Natural killer cell (primary cell): ENCODE measurements at regions not wholly inside any gene's neighbourhood (a gene's known extent, or its start where the extent isn't known, plus 50 kb on each side); places are given as distances from the start of the nearest gene placed in this dataset.

Source experiments
- ATAC-seq, 3 donors: fragments of 150-1000 bp in 2 of 3; fragments of 200-7000 bp in 1 of 3; cut with Tn5 transposase; 1 replicate in 1 of 3; 2 replicates in 2 of 3; pipeline ENCODE4 v1.10.0; 2021; ENCODE audit warnings: mild to moderate bottlenecking in 2 of 3, moderate library complexity in 2 of 3
- DNase-seq, 2 donors: peaks; one replicate each; pipeline versions ENCODE4 v3.0.0 to v3.0.0-alpha.2; 2013 to 2021; ENCODE audit warnings: mixed read lengths in 1 of 2
- H3K27ac ChIP-seq: one replicate; pipeline ENCODE4 v1.5.1; 2013; ENCODE audit warnings: mild to moderate bottlenecking, low read length
- H3K27me3 ChIP-seq: one replicate; pipeline ENCODE4 v1.6.1; 2013; ENCODE audit warnings: low read length; ENCODE audit not compliant: control insufficient read depth, insufficient read depth
- H3K36me3 ChIP-seq: one replicate; pipeline ENCODE4 v1.6.1; 2013; ENCODE audit warnings: low read length; ENCODE audit not compliant: control insufficient read depth, insufficient read depth
- H3K4me1 ChIP-seq: one replicate; pipeline ENCODE4 v1.6.1; 2013; ENCODE audit warnings: low read length; ENCODE audit not compliant: control insufficient read depth, insufficient read depth
- H3K4me3 ChIP-seq: one replicate; pipeline ENCODE4 v1.5.1; 2013; ENCODE audit warnings: low read length
- H3K9me3 ChIP-seq: one replicate; pipeline ENCODE4 v1.6.1; 2013; ENCODE audit warnings: low read length; ENCODE audit not compliant: control insufficient read depth, insufficient read depth
- H3K27ac Mint-ChIP-seq, 2 donors: one replicate each; pipeline ENCODE4 v1.8.0; 2022; ENCODE audit warnings: mild to moderate bottlenecking in 2 of 2, mixed read lengths in 2 of 2, moderate library complexity in 1 of 2
- H3K27me3 Mint-ChIP-seq, 2 donors: one replicate each; pipeline ENCODE4 v1.8.0; 2022; ENCODE audit warnings: low read depth in 2 of 2, mixed read lengths in 2 of 2
- H3K36me3 Mint-ChIP-seq: one replicate; pipeline ENCODE4 v1.8.0; 2022; ENCODE audit warnings: mixed read lengths
- H3K4me1 Mint-ChIP-seq, 2 donors: one replicate each; pipeline ENCODE4 v1.8.0; 2022; ENCODE audit warnings: mixed read lengths in 2 of 2
- H3K4me3 Mint-ChIP-seq: one replicate; pipeline ENCODE4 v1.8.0; 2022; ENCODE audit warnings: mild to moderate bottlenecking, moderate library complexity, mixed read lengths
- H3K9me3 Mint-ChIP-seq, 2 donors: one replicate each; pipeline ENCODE4 v1.8.0; 2022; ENCODE audit warnings: mixed read lengths in 2 of 2
- CTCF ChIP-seq: fragments of 200-600 bp; IDR thresholded peaks from one replicate; pipeline ENCODE4 v1.8.0; 2022; ENCODE audit warnings: antibody characterized with exemption
- WGBS: methylation state at CpG from one replicate; pipeline ENCODE4 v1.1.7; 2013; ENCODE audit warnings: missing lambda C conversion rate; ENCODE audit not compliant: insufficient coverage; 5-methylcytosine and 5-hydroxymethylcytosine counted together
- intact Hi-C: fragments of 100-400 bp; cut with micrococcal nuclease; formaldehyde crosslinking; loops from one replicate; pipeline ENCODE4 v1.14.2; 2022

- H3K4me3 Mint-ChIP-seq, result no peak overlapping the region
- H3K4me3 ChIP-seq, result no peak overlapping the region
- H3K27me3 Mint-ChIP-seq, result no peaks in the 10 kb centered on the region
- DNase-seq (no peak), ATAC-seq (no peak)
- no peak overlapping the region for H3K27ac Mint-ChIP-seq
- no peaks in the 10 kb centered on the region for H3K9me3 ChIP-seq
- peaks cover 9% of the 10 kb centered on the region in 2 donors for H3K4me1 Mint-ChIP-seq
- no peaks in the 10 kb centered on the region for H3K27me3 ChIP-seq
- 89% methylated on average over 2 of the region's 2 CpGs for WGBS
- no peak overlapping the region for H3K27ac ChIP-seq
- no peaks in the 10 kb centered on the region for H3K36me3 Mint-ChIP-seq
- intact Hi-C loops, result no loop called here
- H3K36me3 ChIP-seq, result no peaks in the 10 kb centered on the region
- no peak for TF ChIP-seq CTCF
- H3K9me3 Mint-ChIP-seq, result no peaks in the 10 kb centered on the region
- no peaks in the 10 kb centered on the region for H3K4me1 ChIP-seq
Observed at GRCh38 chr2:147433822-147434221, 411.0 kb upstream of the ACVR2A start.

GRCh38 chr2:147430408-147430807 lies 414.4 kb upstream of the ACVR2A start:
- Mint-ChIP-seq H3K36me3 (no peaks in the 10 kb centered on the region), H3K27ac (no peak overlapping the region), H3K4me3 (no peak overlapping the region), H3K4me1 (peaks cover 12 to 13% of the 10 kb centered on the region in 2 donors), H3K9me3 (no peaks in the 10 kb centered on the region), H3K27me3 (peaks cover 0 to 1% of the 10 kb centered on the region in 2 donors)
- TF ChIP-seq CTCF, result no peak
- intact Hi-C loops, result no loop called here
- Histone ChIP-seq H3K4me1 (no peaks in the 10 kb centered on the region), H3K27ac (no peak overlapping the region), H3K36me3 (no peaks in the 10 kb centered on the region), H3K9me3 (no peaks in the 10 kb centered on the region), H3K4me3 (no peak overlapping the region), H3K27me3 (no peaks in the 10 kb centered on the region)
- ATAC-seq (no peak), DNase-seq (no peak)
- 98% methylated on average over 3 of the region's 3 CpGs for WGBS

GRCh38 chr2:147428120-147428747 lies 416.6 kb upstream of the ACVR2A start:
- TF ChIP-seq CTCF, result no peak
- DNase-seq (no peak), ATAC-seq (no peak)
- H3K36me3 ChIP-seq, result no peaks in the 10 kb centered on the region
- H3K27ac ChIP-seq, result no peak overlapping the region
- Mint-ChIP-seq H3K4me3 (no peak overlapping the region), H3K9me3 (no peaks in the 10 kb centered on the region), H3K36me3 (no peaks in the 10 kb centered on the region), H3K27ac (no peak overlapping the region), H3K4me1 (peaks cover 12 to 13% of the 10 kb centered on the region in 2 donors), H3K27me3 (peaks cover 0 to 7% of the 10 kb centered on the region in 2 donors)
- intact Hi-C loops, result no loop called here
- no peaks in the 10 kb centered on the region for H3K27me3 ChIP-seq
- no peaks in the 10 kb centered on the region for H3K9me3 ChIP-seq
- no peak overlapping the region for H3K4me3 ChIP-seq
- H3K4me1 ChIP-seq, result no peaks in the 10 kb centered on the region
- 100% methylated on average over 1 of the region's 2 CpGs for WGBS

GRCh38 chr2:147425437-147426029 lies 419.3 kb upstream of the ACVR2A start:
- Mint-ChIP-seq H3K27ac (no peak overlapping the region), H3K9me3 (no peaks in the 10 kb centered on the region), H3K36me3 (no peaks in the 10 kb centered on the region), H3K27me3 (peaks cover 0 to 7% of the 10 kb centered on the region in 2 donors), H3K4me3 (no peak overlapping the region), H3K4me1 (peaks cover 12 to 13% of the 10 kb centered on the region in 2 donors)
- 88% methylated on average over 3 of the region's 3 CpGs for WGBS
- H3K36me3 ChIP-seq, result no peaks in the 10 kb centered on the region
- H3K4me3 ChIP-seq, result no peak overlapping the region
- no peaks in the 10 kb centered on the region for H3K4me1 ChIP-seq
- no peak overlapping the region for H3K27ac ChIP-seq
- no peaks in the 10 kb centered on the region for H3K27me3 ChIP-seq
- ATAC-seq (no peak), DNase-seq (no peak)
- no peaks in the 10 kb centered on the region for H3K9me3 ChIP-seq
- TF ChIP-seq CTCF, result no peak
- intact Hi-C loops, result no loop called here
